ENCODE measurements at regions not wholly inside any gene's neighbourhood (a gene's known extent, or its start where the extent isn't known, plus 50 kb on each side); places are given as distances from the start of the nearest gene placed in this dataset.

- DNase-seq: no peak
Observed at GRCh38 chr2:176687944-176688343, 418.7 kb downstream of the MTX2 start.

- DNase-seq: no peak
Observed at GRCh38 chr2:176689711-176690110, 420.5 kb downstream of the MTX2 start.

DNA sequence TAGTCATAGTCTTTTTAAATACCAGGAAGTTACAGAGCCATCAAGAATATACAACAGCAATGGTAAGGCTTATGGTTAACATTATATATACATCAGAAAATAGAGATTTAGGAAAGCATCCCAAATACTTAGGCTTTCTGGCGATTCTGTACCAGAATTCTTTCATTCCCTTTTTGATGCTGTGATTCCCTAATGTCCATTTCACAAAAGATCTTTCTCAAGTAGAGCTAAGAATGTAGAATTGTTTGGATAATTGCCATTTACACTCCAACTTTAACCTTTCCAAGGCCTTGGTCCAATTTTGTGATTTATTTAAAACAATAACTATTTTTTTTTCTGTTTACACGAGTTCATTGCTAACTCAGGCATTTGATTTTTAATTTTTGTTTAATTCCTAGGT lies 422.2 kb downstream of the MTX2 start:
- no peak for DNase-seq

- no peak for DNase-seq
Observed at GRCh38 chr2:176692533-176692932, 423.3 kb downstream of the MTX2 start.

DNA sequence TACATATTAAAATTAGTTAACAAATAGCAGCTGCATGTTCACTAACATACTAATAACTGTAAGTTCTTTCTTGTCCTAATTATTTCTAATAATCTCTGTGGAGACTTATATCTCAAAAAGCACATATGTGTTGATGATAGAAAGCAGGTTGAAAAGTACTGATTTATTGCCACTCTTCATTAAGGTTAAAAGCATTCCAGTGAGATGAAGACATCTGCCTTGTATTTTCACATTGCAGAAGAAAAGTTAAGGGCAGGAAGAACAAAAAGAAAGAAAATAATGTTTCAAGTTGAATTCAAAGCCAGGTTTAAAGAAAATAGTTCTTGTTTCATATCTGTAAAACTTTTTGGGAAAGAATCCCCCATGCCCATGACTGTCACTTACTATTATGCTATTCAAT lies 429.9 kb downstream of the MTX2 start:
- no peak for DNase-seq

DNA sequence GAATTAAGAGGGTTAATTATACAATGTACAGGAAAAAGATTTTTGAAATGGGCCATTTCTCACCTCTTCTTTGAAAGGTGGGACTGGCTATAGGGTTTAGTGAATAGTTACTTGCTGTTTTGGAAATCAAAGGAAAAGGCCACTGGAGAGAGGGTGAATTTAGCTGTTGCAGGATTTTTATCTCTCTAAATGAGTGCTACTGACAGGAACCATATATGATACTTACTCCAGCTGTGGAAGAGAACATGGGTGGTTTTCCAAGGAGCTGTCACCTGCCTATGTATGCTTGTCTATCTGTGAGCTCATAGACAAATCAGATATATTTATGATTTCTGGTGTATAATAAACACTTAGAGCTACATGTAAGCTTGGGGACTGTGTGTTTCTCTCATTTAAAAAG lies 430.4 kb downstream of the MTX2 start:
- DNase-seq: no peak

DNA sequence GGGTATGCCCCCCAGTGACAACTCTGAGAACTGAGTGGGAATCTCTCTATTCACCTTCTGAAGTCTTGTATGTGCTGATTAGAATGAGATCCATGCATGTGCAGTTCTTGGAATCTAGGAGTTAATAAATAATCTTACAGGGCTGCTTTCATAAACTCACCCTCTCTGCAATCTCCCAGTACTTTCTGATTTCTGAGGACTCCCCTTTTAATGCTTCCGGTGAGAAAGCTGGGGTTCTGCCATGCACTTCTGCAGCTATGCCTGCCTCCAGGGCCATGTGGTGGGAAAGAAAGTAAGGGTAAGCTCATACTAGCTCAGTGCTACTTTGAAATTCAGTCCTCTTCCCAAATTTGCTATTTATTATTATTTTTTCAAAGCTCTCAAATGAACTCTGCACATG lies 432.9 kb downstream of the MTX2 start:
- DNase-seq: no peak

- DNase-seq: no peak
Observed at GRCh38 chr2:176704282-176704858, 435.1 kb downstream of the MTX2 start.

DNA sequence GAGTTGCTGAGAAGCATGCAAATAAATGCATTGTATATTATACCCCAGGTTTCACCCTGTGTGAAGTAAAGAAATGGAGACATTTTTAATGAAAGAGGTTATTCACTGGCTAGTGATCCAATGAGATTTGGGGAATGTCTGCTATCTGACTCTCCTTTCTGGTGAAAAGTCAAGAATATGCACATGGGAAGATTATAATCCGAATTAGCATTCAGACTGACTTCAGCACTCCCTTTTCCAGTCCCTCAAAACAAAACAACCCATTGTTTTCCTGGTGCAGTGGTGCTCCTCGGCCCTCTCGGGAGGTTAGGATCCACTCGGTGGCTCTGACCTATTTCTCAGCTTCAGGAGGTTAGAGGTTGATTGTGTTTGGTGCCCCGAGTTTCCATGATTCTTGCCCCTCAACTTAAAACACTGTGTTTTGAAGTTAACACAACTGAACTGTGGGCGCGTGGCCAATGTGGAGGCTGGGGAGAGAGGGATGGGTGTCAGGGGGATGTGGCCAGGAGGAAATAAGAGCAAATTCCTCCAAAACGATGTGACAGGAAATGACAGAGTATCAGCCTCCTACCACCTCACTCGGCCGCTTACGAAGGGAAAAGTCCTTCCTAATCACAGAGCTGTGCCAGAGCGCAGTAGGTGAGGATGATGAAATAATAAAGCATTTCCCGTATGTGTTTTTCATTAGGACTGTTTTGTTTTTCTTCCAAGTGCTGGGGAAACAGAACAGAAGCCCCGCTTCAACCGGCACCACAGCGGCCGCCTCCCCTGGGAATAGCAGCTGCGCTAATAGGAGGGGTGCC lies 440.1 kb downstream of the MTX2 start:
- no peak for DNase-seq

DNA sequence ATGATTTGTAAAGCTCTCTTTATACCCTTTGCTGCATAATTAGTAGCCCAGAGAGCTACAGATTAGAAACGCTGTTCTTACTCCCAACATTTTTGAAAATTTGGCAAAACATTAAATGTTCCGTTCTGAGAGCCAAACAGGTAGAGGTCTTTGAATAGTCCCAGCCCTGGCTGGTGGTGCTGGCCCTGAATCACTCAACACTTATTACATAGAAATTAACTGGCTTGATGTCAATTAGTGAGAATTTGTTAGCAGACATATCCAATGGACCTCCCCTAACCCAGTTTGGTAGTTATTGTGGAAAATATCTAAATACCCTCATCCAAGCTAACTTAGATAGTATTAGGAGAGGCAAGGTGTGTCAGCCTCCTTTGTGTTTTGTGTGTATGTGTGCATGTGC lies 440.7 kb downstream of the MTX2 start:
- no peak for DNase-seq

DNA sequence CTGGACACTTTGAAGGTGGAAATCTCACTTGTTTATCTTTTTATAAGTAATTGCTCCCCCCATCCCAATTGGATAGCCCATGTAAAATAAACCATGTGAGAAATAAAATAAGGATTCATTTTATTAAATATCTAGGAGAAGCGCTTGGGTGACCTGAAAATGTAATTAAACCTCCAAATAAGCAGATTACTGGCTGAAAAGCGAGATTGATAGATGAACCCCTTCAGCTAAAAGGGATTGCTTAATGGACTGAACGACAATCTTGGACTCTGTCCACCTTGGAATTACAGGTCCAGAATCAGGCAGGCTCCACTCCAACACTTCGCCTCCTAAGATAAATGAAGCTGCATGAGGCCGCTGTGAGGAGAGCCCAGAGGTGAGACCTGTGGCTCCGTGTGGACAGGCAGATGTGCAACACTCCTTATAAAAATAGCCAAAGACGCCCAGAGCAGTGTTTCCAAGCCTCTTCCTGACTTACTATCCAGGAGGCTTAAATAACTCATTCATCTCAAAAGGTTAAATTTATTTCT lies 441.5 kb downstream of the MTX2 start:
- DNase-seq: no peak

DNA sequence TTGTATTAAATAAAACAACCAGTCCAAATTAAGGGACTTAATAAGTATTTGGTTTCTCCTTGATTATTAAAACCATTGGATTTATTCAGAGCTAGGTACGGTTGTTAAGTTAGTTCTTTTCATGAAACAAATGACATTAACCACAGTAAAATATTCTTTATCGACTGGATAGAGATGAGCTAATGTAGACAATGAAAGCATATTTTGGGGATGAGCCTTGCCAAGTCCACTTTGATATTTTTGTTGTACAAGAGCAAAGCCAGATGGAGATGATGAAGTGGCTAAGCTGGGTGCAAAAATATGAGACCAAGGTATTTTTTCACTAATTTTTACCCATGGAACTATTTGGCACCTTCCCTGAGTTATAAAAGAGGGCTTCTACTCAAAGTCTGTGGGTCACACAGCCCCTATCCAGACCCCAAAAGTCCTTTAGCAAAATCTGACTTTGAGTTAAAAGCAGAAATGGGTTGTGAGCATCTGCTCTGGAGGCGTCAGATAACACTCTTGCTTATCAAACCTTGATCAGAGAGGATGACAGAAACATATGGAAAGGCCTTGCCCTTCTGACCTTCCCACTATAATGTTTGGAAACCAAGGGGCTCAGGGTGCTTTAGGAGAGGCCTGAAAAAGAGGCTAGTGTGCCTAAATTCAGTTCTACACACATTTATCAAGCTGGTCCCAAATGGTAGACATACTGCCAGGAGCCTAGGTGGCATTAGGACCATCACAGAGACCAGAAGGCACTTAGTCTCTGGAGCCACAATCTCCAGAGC lies 456.8 kb downstream of the MTX2 start:
- no peak for DNase-seq

GRCh38 chr2:176727696-176728095 lies 458.5 kb downstream of the MTX2 start:
- DNase-seq: no peak

GRCh38 chr2:176729706-176730569 lies 460.7 kb downstream of the MTX2 start:
- DNase-seq: no peak

DNA sequence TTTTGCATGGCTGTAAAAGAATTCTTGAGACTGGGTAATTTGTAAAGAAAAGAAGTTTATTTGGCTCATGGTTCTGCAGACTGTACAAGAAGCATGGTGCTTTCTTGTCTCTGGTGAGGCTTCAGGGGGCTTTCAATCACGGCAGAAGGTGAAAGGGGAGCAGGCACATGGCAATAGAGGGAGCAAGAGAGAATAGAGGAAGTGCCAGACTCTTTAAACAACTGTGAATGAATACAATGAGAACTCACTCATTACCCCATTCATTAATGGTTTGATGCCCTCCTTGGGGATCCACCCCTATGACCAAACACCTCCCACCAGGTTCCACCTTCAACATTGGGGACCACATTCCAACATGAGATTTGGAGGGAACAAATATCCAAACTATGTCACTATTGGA lies 463.5 kb downstream of the MTX2 start:
- no peak for DNase-seq

DNA sequence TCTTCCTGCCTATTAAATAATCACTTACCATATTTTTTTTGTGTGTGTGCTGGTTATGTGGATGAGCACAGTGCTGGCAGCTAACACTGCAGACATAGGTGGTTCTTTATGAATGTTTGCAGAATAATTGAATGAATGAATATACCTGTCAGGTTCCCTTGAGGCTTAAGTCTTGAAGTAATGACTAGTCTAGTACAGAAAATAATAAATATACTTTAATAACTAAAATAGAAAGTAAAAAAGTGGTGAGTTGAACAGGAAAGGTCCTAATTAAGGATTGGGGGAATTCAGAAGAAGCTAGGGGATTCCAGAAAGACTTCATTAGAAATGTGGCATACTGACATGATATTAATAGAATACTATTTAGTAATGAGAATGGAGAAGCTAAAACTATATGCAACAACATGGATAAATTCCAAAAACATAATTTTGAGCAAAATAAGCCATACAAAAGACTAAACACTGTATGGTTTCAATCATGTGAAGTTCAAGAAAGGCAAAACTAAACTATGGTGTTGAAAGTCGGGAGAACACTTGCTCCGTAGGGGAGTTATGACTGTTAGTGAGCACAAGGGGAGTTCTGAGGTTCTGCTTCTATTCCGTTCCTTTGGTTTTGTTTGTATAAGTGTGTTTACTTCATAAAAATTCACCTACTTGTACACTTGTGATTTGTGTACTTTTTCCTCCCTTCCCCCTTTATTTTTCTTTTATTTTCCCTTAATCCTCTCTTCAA lies 464.6 kb downstream of the MTX2 start:
- no peak for DNase-seq

- DNase-seq: no peak
Observed at GRCh38 chr2:176734868-176735267, 465.6 kb downstream of the MTX2 start.

- no peak for DNase-seq
Observed at GRCh38 chr2:176742271-176742670, 470.3 kb upstream of the HNRNPA3 start.

- no peak for DNase-seq
Observed at GRCh38 chr2:176743671-176744070, 468.9 kb upstream of the HNRNPA3 start.

DNA sequence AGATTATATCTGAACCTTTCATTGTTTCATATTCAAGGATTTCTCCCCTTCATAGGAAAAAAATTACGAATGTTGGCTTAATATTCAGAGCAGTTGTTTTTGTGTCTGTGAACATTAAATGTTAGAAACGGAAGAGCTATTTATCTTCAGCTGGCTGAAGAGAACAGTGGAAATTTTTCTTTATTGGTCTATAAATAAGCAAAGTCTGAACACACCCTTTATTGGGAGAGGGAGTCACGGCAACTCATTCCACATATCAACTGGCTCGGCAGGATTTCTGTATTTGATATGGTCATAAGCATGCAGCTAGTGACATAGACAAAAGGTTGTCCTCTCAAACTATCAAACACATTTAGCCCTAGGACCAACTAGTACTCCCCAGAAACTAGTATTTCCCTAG lies 468.4 kb upstream of the HNRNPA3 start:
- DNase-seq: no peak

DNA sequence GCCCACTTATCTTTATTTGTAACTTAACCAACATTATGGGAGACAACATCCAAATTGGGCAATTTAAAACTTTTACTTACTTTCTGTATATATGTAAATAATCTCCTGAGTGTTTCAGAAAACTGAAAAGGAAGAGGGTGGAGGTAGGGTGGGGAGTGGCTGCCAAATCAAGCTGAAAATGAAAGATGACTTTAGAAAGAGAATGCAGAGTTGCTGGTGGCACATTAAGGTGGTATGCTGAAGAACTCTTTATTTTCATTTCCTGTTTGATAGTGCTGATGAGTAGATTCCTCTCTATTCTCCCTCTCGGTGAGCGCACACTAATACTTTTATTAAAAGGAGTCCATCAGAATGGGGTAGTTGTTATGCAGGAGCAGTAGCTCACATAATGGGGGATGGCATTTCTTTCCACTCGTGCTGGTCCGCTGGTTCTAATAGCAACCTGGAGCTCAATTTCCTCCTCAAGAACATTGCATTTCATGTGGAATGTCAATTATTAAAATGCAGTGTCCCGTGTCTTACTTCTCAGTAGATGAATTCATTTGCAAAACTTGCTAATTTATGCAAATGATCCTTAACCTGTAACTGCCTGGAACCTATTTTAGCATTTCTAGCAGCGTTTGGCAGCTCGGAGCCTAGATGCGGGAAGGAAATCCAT lies 466.9 kb upstream of the HNRNPA3 start:
- no peak for DNase-seq

DNA sequence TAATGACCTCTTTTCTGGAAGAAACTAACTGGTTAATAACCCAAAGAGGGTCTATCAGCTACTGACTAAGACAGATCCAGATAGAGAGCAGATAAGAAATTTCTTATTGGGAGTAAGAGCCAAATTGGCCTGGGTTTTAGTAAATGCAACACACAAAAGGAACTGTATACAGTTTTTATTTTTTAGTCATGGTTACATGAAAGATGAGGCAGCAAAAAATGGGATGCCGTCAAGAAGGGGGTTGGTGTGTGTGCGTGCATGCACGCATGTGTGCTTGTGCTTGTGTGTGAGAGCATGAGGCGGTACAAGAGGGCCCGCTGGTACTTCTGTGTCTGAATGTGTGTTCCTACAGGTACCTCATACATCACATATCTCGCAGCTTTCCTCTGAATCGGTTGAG lies 466.2 kb upstream of the HNRNPA3 start:
- DNase-seq: no peak

All from NCI-H1436 (cell line).